HEK293 (cell line): ENCODE measurements at regions not wholly inside any gene's neighbourhood (a gene's known extent, or its start where the extent isn't known, plus 50 kb on each side); places are given as distances from the start of the nearest gene placed in this dataset.

Experiments
- CTCF ChIA-PET: fragments of 350-600 bp; formaldehyde crosslinking; extraction: SDS; loops from one replicate; lab custom pipeline; 2021; ENCODE audit warnings: antibody characterized with exemption; lab: Yijun Ruan, JAX
- POLR2A ChIA-PET: fragments of 300-600 bp; formaldehyde crosslinking; extraction: SDS; loops from one replicate; lab custom pipeline; 2020; ENCODE audit warnings: antibody characterized with exemption, inconsistent platforms; lab: Yijun Ruan, JAX
- H3K27ac ChIP-seq: fragments of 200-500 bp; sonication (Bioruptor generic); 2 replicates; pipeline ENCODE4 v1.5.1; 2014; ENCODE audit warnings: low read depth, low read length, control low read depth, inconsistent platforms; ENCODE audit errors: extremely low read depth
- H3K36me3 ChIP-seq, 2 experiments: fragments of 200-500 bp in 1 of 2; sonication (Bioruptor generic) in 1 of 2; 1 replicate in 1 of 2; 2 replicates in 1 of 2; pipeline ENCODE4 v1.5.1; 2014 to 2017; ENCODE audit warnings: inconsistent platforms in 2 of 2, low read length in 2 of 2; ENCODE audit not compliant: control insufficient read depth in 2 of 2, insufficient read depth in 1 of 2
- H3K4me1 ChIP-seq: fragments of 200-500 bp; sonication (Bioruptor generic); 2 replicates; pipeline ENCODE4 v1.5.1; 2014; ENCODE audit warnings: mild to moderate bottlenecking, low read length, inconsistent platforms; ENCODE audit not compliant: control insufficient read depth, insufficient read depth
- H3K4me3 ChIP-seq: 2 replicates; pipeline ENCODE4 v1.5.1; 2011; ENCODE audit warnings: low read depth, mild to moderate bottlenecking, control low read depth, low read length, moderate library complexity
- H3K9me3 ChIP-seq: fragments of 200-500 bp; sonication (Bioruptor generic); 2 replicates; pipeline ENCODE4 v1.5.1; 2014; ENCODE audit warnings: low read depth, low read length, inconsistent platforms; ENCODE audit not compliant: control insufficient read depth, insufficient read depth
- HOXA7 ChIP-seq: sonication (generic); formaldehyde crosslinking; IDR thresholded peaks from 2 replicates; pipeline ENCODE4 v1.8.1; 2022; ENCODE audit warnings: missing genetic modification reagents, borderline replicate concordance
- PRDM1 ChIP-seq: fragments of 450-650 bp; formaldehyde crosslinking; IDR thresholded peaks from 2 replicates; pipeline ENCODE4; 2016; ENCODE audit warnings: missing biosample characterization, missing genetic modification characterization
- SETDB1 ChIP-seq: IDR thresholded peaks from one replicate; pipeline ENCODE4 v1.6.1; 2017; ENCODE audit warnings: mild to moderate bottlenecking, low read length, moderate library complexity, mixed read lengths; ENCODE audit not compliant: insufficient read length
- TCF7L2 ChIP-seq: IDR thresholded peaks from 2 replicates; pipeline ENCODE4 v1.6.1; 2011; ENCODE audit warnings: low read depth, mild to moderate bottlenecking, inconsistent platforms, low read length, moderate library complexity, borderline replicate concordance
- YY1 ChIP-seq: fragments of 450-650 bp; formaldehyde crosslinking; IDR thresholded peaks from 2 replicates; pipeline ENCODE4 v1.5.1; 2018; ENCODE audit warnings: missing biosample characterization, missing genetic modification characterization
- ZNF114 ChIP-seq: fragments of 450-650 bp; formaldehyde crosslinking; IDR thresholded peaks from 2 replicates; pipeline ENCODE4 v1.5.0; 2017; ENCODE audit warnings: missing biosample characterization, missing genetic modification characterization
- ZNF121 ChIP-seq: fragments of 450-650 bp; formaldehyde crosslinking; IDR thresholded peaks from 2 replicates; pipeline ENCODE4 v1.5.1; 2016; ENCODE audit warnings: missing biosample characterization, missing genetic modification characterization
- ZNF148 ChIP-seq: fragments of 450-650 bp; formaldehyde crosslinking; IDR thresholded peaks from 2 replicates; pipeline ENCODE4 v1.5.0; 2017; ENCODE audit warnings: missing biosample characterization, missing genetic modification characterization, borderline replicate concordance
- ZNF501 ChIP-seq: fragments of 450-650 bp; formaldehyde crosslinking; IDR thresholded peaks from 2 replicates; pipeline ENCODE4 v1.5.1; 2016; ENCODE audit warnings: missing biosample characterization, missing genetic modification characterization
- ZNF600 ChIP-seq: fragments of 450-650 bp; formaldehyde crosslinking; IDR thresholded peaks from 2 replicates; pipeline ENCODE4 v1.5.1; 2016; ENCODE audit warnings: missing biosample characterization, missing genetic modification characterization
- ZNF658 ChIP-seq: fragments of 450-650 bp; formaldehyde crosslinking; IDR thresholded peaks from 2 replicates; pipeline ENCODE4; 2016; ENCODE audit warnings: missing biosample characterization, missing genetic modification characterization
- ZNF707 ChIP-seq: fragments of 450-650 bp; formaldehyde crosslinking; IDR thresholded peaks from 2 replicates; pipeline ENCODE4 v1.5.1; 2016; ENCODE audit warnings: missing biosample characterization, missing genetic modification characterization
- ZNF76 ChIP-seq: fragments of 450-650 bp; formaldehyde crosslinking; IDR thresholded peaks from 2 replicates; pipeline ENCODE4; 2016; ENCODE audit warnings: low read depth, missing biosample characterization, missing genetic modification characterization, borderline replicate concordance
- ZNF785 ChIP-seq: fragments of 450-650 bp; formaldehyde crosslinking; IDR thresholded peaks from 2 replicates; pipeline ENCODE4 v1.5.1; 2016; ENCODE audit warnings: missing biosample characterization, missing genetic modification characterization
- ZSCAN16 ChIP-seq: fragments of 450-650 bp; formaldehyde crosslinking; IDR thresholded peaks from 2 replicates; pipeline ENCODE4 v1.5.1; 2016; ENCODE audit warnings: missing biosample characterization, missing genetic modification characterization
- ZSCAN23 ChIP-seq: fragments of 450-650 bp; formaldehyde crosslinking; IDR thresholded peaks from 2 replicates; pipeline ENCODE4 v1.5.1; 2016; ENCODE audit warnings: missing biosample characterization, missing genetic modification characterization
- ZSCAN30 ChIP-seq: fragments of 450-650 bp; IDR thresholded peaks from 2 replicates; pipeline ENCODE4 v1.5.1; 2018; ENCODE audit warnings: missing biosample characterization, mild to moderate bottlenecking, missing genetic modification characterization, moderate library complexity
- TF ChIP-seq, protein P1 (sequence below): fragments of 450-650 bp; formaldehyde crosslinking; IDR thresholded peaks from 2 replicates; pipeline ENCODE4 v1.5.1; 2016; ENCODE audit warnings: missing biosample characterization, missing genetic modification characterization
- TF ChIP-seq, protein P2 (sequence below): fragments of 450-650 bp; formaldehyde crosslinking; IDR thresholded peaks from 2 replicates; pipeline ENCODE4 v1.5.1; 2016; ENCODE audit warnings: missing biosample characterization, missing genetic modification characterization
- TF ChIP-seq, protein P3 (sequence below): fragments of 450-650 bp; formaldehyde crosslinking; IDR thresholded peaks from 2 replicates; pipeline ENCODE4 v1.5.1; 2016; ENCODE audit warnings: missing biosample characterization, missing genetic modification characterization

DNA sequence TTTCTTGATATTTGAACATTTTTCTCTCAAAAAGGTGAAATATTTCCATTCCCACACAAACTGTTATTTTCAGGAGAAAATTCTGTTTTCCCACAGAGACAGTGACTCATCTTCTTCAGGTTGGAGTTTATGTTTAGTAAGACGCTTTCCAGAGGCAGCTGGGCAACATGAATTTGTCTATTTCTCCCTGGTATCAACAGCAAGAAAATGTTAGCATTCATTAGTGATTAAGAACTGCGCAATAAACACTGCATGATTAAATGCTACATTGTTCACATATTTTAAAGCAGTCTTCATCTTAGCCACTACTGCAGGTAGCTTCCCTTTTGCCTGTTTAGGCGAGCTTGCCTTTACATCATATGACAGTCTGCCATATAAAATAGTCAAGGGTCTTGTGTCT, 295.7 kb downstream of the C6orf118 start:
- no peak for TF ChIP-seq ZNF121 (tag by site-specific recombination)
- TF ChIP-seq ZNF76 (tag by site-specific recombination), result no peak
- TF ChIP-seq YY1, result no peak
- no peak for TF ChIP-seq ZNF600
- TF ChIP-seq, protein P1, sequence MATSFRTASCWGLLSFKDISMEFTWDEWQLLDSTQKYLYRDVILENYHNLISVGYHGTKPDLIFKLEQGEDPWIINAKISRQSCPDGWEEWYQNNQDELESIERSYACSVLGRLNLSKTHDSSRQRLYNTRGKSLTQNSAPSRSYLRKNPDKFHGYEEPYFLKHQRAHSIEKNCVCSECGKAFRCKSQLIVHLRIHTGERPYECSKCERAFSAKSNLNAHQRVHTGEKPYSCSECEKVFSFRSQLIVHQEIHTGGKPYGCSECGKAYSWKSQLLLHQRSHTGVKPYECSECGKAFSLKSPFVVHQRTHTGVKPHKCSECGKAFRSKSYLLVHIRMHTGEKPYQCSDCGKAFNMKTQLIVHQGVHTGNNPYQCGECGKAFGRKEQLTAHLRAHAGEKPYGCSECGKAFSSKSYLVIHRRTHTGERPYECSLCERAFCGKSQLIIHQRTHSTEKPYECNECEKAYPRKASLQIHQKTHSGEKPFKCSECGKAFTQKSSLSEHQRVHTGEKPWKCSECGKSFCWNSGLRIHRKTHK (tag by site-specific recombination), result no peak
- ChIA-PET POLR2A (no interaction called here), CTCF (interaction anchor here (0.7 kb wide), 1 partner anchor 86 kb away, joined by 4 read pairs; no protein-coding TSS in a partner anchor)
- no peak overlapping the region for H3K27ac ChIP-seq
- H3K4me1 ChIP-seq, result no peaks in the 10 kb centered on the region
- no peaks in the 10 kb centered on the region for H3K36me3 ChIP-seq
- H3K9me3 ChIP-seq, result no peaks in the 10 kb centered on the region
- no peak overlapping the region for H3K4me3 ChIP-seq

DNA sequence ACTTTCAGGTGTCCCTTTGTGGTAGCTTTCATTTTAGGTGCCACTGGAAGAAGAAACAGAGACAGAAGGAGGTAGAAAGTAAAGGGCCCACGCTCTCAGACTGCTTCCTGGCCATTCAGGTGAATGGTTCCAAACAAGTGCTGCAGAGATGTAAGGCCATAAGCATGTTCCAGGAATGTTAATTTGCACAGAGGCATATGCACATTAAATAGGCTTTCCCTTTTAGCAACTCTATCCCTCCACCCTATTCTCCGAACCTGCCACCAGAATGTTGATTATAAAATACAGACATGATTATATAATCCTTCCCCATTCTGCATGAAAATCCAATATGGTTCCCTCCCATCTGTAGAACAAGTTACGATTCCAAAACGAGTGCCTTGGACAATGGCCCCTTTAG, 297.2 kb downstream of the C6orf118 start:
- POLR2A ChIA-PET, result no interaction called here
- CTCF ChIA-PET, result no interaction called here
- no peak for TF ChIP-seq ZNF501 (tag by site-specific recombination)
- no peak for TF ChIP-seq ZSCAN23 (tag by site-specific recombination)
- TF ChIP-seq, protein P2, sequence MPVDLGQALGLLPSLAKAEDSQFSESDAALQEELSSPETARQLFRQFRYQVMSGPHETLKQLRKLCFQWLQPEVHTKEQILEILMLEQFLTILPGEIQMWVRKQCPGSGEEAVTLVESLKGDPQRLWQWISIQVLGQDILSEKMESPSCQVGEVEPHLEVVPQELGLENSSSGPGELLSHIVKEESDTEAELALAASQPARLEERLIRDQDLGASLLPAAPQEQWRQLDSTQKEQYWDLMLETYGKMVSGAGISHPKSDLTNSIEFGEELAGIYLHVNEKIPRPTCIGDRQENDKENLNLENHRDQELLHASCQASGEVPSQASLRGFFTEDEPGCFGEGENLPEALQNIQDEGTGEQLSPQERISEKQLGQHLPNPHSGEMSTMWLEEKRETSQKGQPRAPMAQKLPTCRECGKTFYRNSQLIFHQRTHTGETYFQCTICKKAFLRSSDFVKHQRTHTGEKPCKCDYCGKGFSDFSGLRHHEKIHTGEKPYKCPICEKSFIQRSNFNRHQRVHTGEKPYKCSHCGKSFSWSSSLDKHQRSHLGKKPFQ (tag by site-specific recombination), result no peak
- no peak for TF ChIP-seq ZSCAN16 (tag by site-specific recombination)
- H3K4me1 ChIP-seq, result no peaks in the 10 kb centered on the region
- no peaks in the 10 kb centered on the region for H3K9me3 ChIP-seq
- H3K4me3 ChIP-seq, result no peak overlapping the region
- H3K36me3 ChIP-seq, result no peaks in the 10 kb centered on the region
- H3K27ac ChIP-seq, result no peak overlapping the region

DNA sequence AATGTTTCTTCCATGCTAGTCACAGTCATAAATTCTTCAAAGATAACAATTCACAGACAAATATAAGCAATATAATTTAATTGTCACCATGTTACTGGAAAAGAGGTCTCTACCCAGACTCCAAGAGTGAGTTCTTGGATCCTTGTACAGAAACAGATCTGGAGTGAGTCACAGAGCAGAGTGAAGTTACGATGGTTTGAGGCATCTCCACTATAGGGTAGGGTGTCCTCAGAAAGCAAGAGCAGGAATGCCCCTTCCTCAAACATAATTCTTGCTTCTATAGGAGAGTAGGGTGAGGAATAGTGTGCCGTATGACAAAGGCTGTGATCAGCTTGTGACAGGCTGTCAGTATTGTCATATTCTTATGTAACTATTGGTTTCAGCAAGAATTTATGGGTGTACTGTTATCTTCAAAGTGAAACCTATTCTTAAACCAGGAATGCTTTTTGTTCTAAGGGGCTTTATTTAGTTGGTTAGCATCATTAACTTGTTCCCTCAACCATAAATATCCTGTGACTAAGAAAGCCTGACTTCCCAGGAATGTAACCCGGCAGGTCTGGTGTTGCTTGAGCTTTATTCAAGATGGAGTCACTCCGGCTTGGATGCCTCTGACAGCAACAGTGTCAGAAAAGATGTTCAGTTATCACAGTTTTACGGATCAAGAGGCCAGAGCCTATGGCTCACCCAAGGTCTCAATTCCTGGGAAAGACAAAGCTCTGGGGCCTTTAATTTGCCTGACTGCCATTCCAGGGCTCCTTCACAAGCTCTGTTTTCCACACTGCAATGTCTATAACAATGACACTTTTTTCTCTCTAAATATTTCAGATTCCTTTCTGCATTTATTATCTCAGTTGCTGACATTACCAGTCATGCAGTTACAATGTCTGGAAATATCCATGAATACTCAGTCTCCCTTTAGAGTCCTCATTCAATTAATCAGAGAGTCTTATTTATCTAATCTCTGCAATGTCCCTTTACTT, 298.6 kb downstream of the C6orf118 start:
- ChIA-PET CTCF (interaction anchor here (0.6 kb wide), 1 partner anchor 850 kb away, joined by 3 read pairs; no protein-coding TSS in a partner anchor), POLR2A (no interaction called here)
- Histone ChIP-seq H3K4me1 (no peaks in the 10 kb centered on the region), H3K9me3 (no peaks in the 10 kb centered on the region), H3K36me3 (no peaks in the 10 kb centered on the region), H3K27ac (no peak overlapping the region), H3K4me3 (no peak overlapping the region)
- no peak for TF ChIP-seq ZNF785
- no peak for TF ChIP-seq ZNF148 (tag by site-specific recombination)
- TF ChIP-seq SETDB1, result no peak
- no peak for TF ChIP-seq TCF7L2
- TF ChIP-seq, protein P3, sequence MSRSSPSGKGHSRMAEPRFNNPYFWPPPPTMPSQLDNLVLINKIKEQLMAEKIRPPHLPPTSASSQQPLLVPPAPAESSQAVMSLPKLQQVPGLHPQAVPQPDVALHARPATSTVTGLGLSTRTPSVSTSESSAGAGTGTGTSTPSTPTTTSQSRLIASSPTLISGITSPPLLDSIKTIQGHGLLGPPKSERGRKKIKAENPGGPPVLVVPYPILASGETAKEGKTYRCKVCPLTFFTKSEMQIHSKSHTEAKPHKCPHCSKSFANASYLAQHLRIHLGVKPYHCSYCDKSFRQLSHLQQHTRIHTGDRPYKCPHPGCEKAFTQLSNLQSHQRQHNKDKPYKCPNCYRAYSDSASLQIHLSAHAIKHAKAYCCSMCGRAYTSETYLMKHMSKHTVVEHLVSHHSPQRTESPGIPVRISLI (tag by site-specific recombination), result no peak
- TF ChIP-seq ZNF658 (tag by site-specific recombination), result no peak
- no peak for TF ChIP-seq HOXA7 (CRISPR knock-in tag)
- TF ChIP-seq PRDM1, result no peak
- TF ChIP-seq ZSCAN30 (tag by site-specific recombination), result no peak
- no peak for TF ChIP-seq ZNF707 (tag by site-specific recombination)
- TF ChIP-seq ZNF114 (tag by site-specific recombination), result no peak
